Psoas muscle (tissue), 7 donors: ENCODE measurements at regions not wholly inside any gene's neighbourhood (a gene's known extent, or its start where the extent isn't known, plus 50 kb on each side); places are given as distances from the start of the nearest gene placed in this dataset.

Source experiments
- ATAC-seq, 4 donors: fragments of 200-7000 bp; cut with Tn5 transposase; one replicate each; pipeline ENCODE4 v1.9.1; 2020; ENCODE audit warnings: moderate library complexity in 3 of 4, mild to moderate bottlenecking in 2 of 4
- DNase-seq, 2 donors: peaks; one replicate each; pipeline ENCODE4 v3.0.0-alpha.2; 2020
- H3K27ac ChIP-seq: fragments of 200-600 bp; one replicate; pipeline ENCODE4 v1.8.0; 2022
- H3K27me3 ChIP-seq, 3 donors: fragments of 200-600 bp in 1 of 3; one replicate each; pipeline versions ENCODE4 v1.6.1 to v1.8.0; 2013 to 2022; ENCODE audit warnings: low read length in 2 of 3, mild to moderate bottlenecking in 2 of 3, moderate library complexity in 1 of 3; ENCODE audit not compliant: insufficient read depth in 3 of 3
- H3K36me3 ChIP-seq, 2 donors: fragments of 200-600 bp in 1 of 2; one replicate each; pipeline versions ENCODE4 v1.6.1 to v1.8.0; 2013 to 2022; ENCODE audit warnings: low read depth in 1 of 2, mild to moderate bottlenecking in 1 of 2, moderate library complexity in 1 of 2; ENCODE audit not compliant: insufficient read depth in 1 of 2
- H3K4me1 ChIP-seq: fragments of 200-600 bp; one replicate; pipeline ENCODE4 v1.8.0; 2022
- H3K4me3 ChIP-seq: fragments of 200-600 bp; one replicate; pipeline ENCODE4 v1.8.0; 2022; ENCODE audit warnings: mild to moderate bottlenecking
- H3K9me3 ChIP-seq: fragments of 200-600 bp; one replicate; pipeline ENCODE4 v1.8.0; 2022
- WGBS, 3 donors: extraction: QIAGEN DNeasy Blood & Tissue Kit; methylation state at CpG; one replicate each; pipeline versions ENCODE4 v1.1.6 to v1.1.7; 2013; 5-methylcytosine and 5-hydroxymethylcytosine counted together
- intact Hi-C, 2 donors: fragments of 100-400 bp; cut with DNase I; formaldehyde crosslinking; loops; one replicate each; pipeline versions ENCODE4 v1.11.0 to v1.14.2; 2022
- TF ChIP-seq, protein P1 (sequence below): fragments of 200-600 bp; IDR thresholded peaks from one replicate; pipeline ENCODE4 v1.8.0; 2022; ENCODE audit warnings: antibody characterized with exemption
- donor health status: healthy with polysubstance abuse.
- donor health status: DM: no; HTN: no; CAD: no; lungs with moderate emphysema.
- donor health status: Bipolar disorder and iron deficiency.
- donor health status: healthy.
- donor health status: DM: yes; HTN: yes; CAD: no.
- donor health status: DM: no; HTN: no; CAD: no.
- donor health status: DM: yes; HTN: yes; CAD: no.

GRCh38 chr9:79140751-79141150 is 431.0 kb upstream of the TLE4 start:
- Histone ChIP-seq H3K9me3 (no peaks in the 10 kb centered on the region), H3K36me3 (no peaks in the 10 kb centered on the region), H3K27me3 (no peaks in the 10 kb centered on the region), H3K27ac (no peak overlapping the region), H3K4me3 (no peak overlapping the region), H3K4me1 (no peaks in the 10 kb centered on the region)
- ATAC-seq, result no peak
- intact Hi-C loops, result loop anchor here in 1 of 2 donors (10.0 kb wide), 1 partner anchor 424 kb away; no protein-coding TSS in a partner anchor
- TF ChIP-seq, protein P1, sequence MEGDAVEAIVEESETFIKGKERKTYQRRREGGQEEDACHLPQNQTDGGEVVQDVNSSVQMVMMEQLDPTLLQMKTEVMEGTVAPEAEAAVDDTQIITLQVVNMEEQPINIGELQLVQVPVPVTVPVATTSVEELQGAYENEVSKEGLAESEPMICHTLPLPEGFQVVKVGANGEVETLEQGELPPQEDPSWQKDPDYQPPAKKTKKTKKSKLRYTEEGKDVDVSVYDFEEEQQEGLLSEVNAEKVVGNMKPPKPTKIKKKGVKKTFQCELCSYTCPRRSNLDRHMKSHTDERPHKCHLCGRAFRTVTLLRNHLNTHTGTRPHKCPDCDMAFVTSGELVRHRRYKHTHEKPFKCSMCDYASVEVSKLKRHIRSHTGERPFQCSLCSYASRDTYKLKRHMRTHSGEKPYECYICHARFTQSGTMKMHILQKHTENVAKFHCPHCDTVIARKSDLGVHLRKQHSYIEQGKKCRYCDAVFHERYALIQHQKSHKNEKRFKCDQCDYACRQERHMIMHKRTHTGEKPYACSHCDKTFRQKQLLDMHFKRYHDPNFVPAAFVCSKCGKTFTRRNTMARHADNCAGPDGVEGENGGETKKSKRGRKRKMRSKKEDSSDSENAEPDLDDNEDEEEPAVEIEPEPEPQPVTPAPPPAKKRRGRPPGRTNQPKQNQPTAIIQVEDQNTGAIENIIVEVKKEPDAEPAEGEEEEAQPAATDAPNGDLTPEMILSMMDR, result no peak
- WGBS, 3 donors, result 86 to 88% (median 87%) methylated on average over 1 of the region's 1 CpG
- no peak for DNase-seq

DNA sequence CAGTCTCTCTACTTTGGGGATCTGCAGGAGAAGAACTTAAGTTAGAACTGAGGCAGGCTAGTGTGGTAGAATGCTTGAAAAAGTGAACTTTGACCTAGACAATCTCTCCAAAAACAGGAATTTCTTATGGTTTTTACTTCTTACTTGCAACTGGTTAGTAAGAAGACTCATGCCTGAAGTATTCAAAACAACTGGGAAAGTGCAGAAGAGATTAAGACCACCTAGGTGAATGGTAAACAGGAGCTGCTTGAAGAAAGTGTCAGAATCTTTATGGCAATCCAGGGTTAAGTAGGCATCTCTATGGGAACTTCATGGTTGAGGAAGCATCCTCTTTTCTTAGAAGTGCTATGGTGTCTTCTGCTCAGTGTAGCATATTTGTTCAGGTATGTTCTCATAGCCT is 428.6 kb upstream of the TLE4 start:
- intact Hi-C loops, result loop anchor here in 1 of 2 donors (10.0 kb wide), 1 partner anchor 422 kb away; no protein-coding TSS in a partner anchor
- TF ChIP-seq, protein P1, result no peak
- ATAC-seq, result no peak

GRCh38 chr9:79145442-79145841 is 426.3 kb upstream of the TLE4 start:
- intact Hi-C loops, result loop anchor here in 1 of 2 donors (10.0 kb wide), 1 partner anchor 419 kb away; no protein-coding TSS in a partner anchor
- TF ChIP-seq, protein P1, result no peak
- 86 to 95% (median 90%) methylated on average over 6 of the region's 6 CpGs for WGBS, 3 donors
- H3K4me3 ChIP-seq, result no peak overlapping the region
- H3K9me3 ChIP-seq, result no peaks in the 10 kb centered on the region
- H3K4me1 ChIP-seq, result no peaks in the 10 kb centered on the region
- H3K27ac ChIP-seq, result no peak overlapping the region
- H3K36me3 ChIP-seq, result no peaks in the 10 kb centered on the region
- no peak for ATAC-seq
- no peaks in the 10 kb centered on the region for H3K27me3 ChIP-seq
- DNase-seq, result no peak

More for the DNA sequence above, 428.6 kb upstream of the TLE4 start:
- Histone ChIP-seq H3K36me3 (no peaks in the 10 kb centered on the region), H3K9me3 (no peaks in the 10 kb centered on the region), H3K4me3 (no peak overlapping the region), H3K27ac (no peak overlapping the region), H3K4me1 (no peaks in the 10 kb centered on the region), H3K27me3 (no peaks in the 10 kb centered on the region)
- no peak for DNase-seq

DNA sequence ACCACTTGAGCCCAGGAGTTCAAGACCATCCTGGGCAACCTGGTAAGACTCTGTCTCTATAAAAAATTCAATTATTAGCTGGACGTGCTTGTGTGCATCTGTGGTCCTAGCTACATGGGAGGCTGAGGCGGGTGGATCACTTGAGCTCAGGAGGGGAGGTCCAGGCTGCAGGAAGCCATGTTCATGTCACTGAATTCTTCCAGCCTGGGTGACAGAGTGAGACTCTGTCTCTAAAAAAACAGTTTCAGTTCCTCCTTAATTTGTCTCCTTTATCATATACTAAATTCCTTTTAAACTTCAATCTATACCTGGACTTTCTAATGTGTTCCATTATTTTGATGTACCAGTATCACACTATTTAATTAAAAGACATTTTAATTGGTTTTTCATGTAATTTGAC is 422.2 kb upstream of the TLE4 start:
- peaks cover 3% of the 10 kb centered on the region for H3K4me1 ChIP-seq
- WGBS, 3 donors, result 84 to 95% (median 94%) methylated on average over 2 of the region's 2 CpGs
- TF ChIP-seq, protein P1, result no peak
- H3K27ac ChIP-seq, result no peak overlapping the region
- H3K36me3 ChIP-seq, result no peaks in the 10 kb centered on the region
- H3K9me3 ChIP-seq, result no peaks in the 10 kb centered on the region
- DNase-seq, result no peak
- intact Hi-C loops, result loop anchor here in 1 of 2 donors (10.0 kb wide), 1 partner anchor 415 kb away; no protein-coding TSS in a partner anchor
- no peak overlapping the region for H3K4me3 ChIP-seq
- no peak for ATAC-seq
- no peaks in the 10 kb centered on the region for H3K27me3 ChIP-seq

GRCh38 chr9:79151791-79152190 is 420.0 kb upstream of the TLE4 start:
- Histone ChIP-seq H3K27ac (no peak overlapping the region), H3K4me3 (no peak overlapping the region), H3K36me3 (no peaks in the 10 kb centered on the region), H3K27me3 (no peaks in the 10 kb centered on the region), H3K9me3 (no peaks in the 10 kb centered on the region), H3K4me1 (peaks cover 3% of the 10 kb centered on the region)
- TF ChIP-seq, protein P1, result no peak
- WGBS, 3 donors, result 63 to 77% (median 67%) methylated on average over 3 of the region's 3 CpGs
- intact Hi-C loops, result no loop called here
- no peak for DNase-seq
- no peak for ATAC-seq
